CD4-positive, alpha-beta T cell treated with Interleukin-17A for 4 hours (primary cell): ENCODE measurements at regions not wholly inside any gene's neighbourhood (a gene's known extent, or its start where the extent isn't known, plus 50 kb on each side); places are given as distances from the start of the nearest gene placed in this dataset.

Source experiments
- DNase-seq: peaks from one replicate; pipeline ENCODE4 v3.0.0-alpha.2; 2020; ENCODE audit warnings: mixed read lengths

GRCh38 chr15:47439146-47440111, 277.9 kb upstream of the SEMA6D start:
- DNase-seq, result no peak

- DNase-seq, result no peak
These were observed 274.9 kb upstream of the SEMA6D start for GRCh38 chr15:47442371-47442770.

- DNase-seq, result no peak
These were observed 273.5 kb upstream of the SEMA6D start for GRCh38 chr15:47443839-47444238.

GRCh38 chr15:47445723-47446392, 271.4 kb upstream of the SEMA6D start:
- DNase-seq, result no peak

- DNase-seq, result no peak
These were observed 256.3 kb upstream of the SEMA6D start for GRCh38 chr15:47460795-47461573.

- no peak for DNase-seq
These were observed 255.6 kb upstream of the SEMA6D start for GRCh38 chr15:47461652-47462141.

GRCh38 chr15:47466357-47466756, 250.9 kb upstream of the SEMA6D start:
- DNase-seq, result no peak

GRCh38 chr15:47470983-47471382, 246.3 kb upstream of the SEMA6D start:
- DNase-seq, result no peak

- no peak for DNase-seq
These were observed 244.1 kb upstream of the SEMA6D start for GRCh38 chr15:47473106-47473725.

- DNase-seq, result no peak
These were observed 243.5 kb upstream of the SEMA6D start for GRCh38 chr15:47473832-47474231.

- DNase-seq, result no peak
These were observed 242.0 kb upstream of the SEMA6D start for GRCh38 chr15:47475336-47475735.

GRCh38 chr15:47477341-47477740, 240.0 kb upstream of the SEMA6D start:
- DNase-seq, result no peak

- no peak for DNase-seq
These were observed 233.2 kb upstream of the SEMA6D start for GRCh38 chr15:47484059-47484458.

- DNase-seq, result no peak
These were observed 232.3 kb upstream of the SEMA6D start for GRCh38 chr15:47484997-47485396.

GRCh38 chr15:47485419-47485818, 231.9 kb upstream of the SEMA6D start:
- no peak for DNase-seq

GRCh38 chr15:47486040-47486439, 231.3 kb upstream of the SEMA6D start:
- DNase-seq, result no peak

- no peak for DNase-seq
These were observed 225.1 kb upstream of the SEMA6D start for GRCh38 chr15:47492195-47492594.

GRCh38 chr15:47493357-47494247, 223.7 kb upstream of the SEMA6D start:
- no peak for DNase-seq

GRCh38 chr15:47496343-47497185, 220.7 kb upstream of the SEMA6D start:
- DNase-seq, result no peak

- DNase-seq, result no peak
These were observed 216.5 kb upstream of the SEMA6D start for GRCh38 chr15:47500842-47501241.

GRCh38 chr15:47502041-47502440, 215.3 kb upstream of the SEMA6D start:
- no peak for DNase-seq
